B cell (primary cell): ENCODE measurements at regions not wholly inside any gene's neighbourhood (a gene's known extent, or its start where the extent isn't known, plus 50 kb on each side); places are given as distances from the start of the nearest gene placed in this dataset.
A peak's percentile ranks its signal among the peaks of the same experiment; 100 is the strongest.

ENCODE experiments used
- ATAC-seq: fragments of 200-7000 bp; cut with Tn5 transposase; one replicate; pipeline ENCODE4 v1.10.0; 2021; ENCODE audit warnings: low read depth, mild to moderate bottlenecking, moderate number of reproducible peaks, moderate library complexity
- CTCF ChIA-PET: fragments of 350-600 bp; sonication (Branson Sonifier 250); formaldehyde crosslinking; loops from one replicate; lab custom pipeline; 2021; ENCODE audit warnings: antibody characterized with exemption, inconsistent platforms; lab: Charles Lee
- POLR2A ChIA-PET: fragments of 350-600 bp; sonication (Branson Sonifier 250); formaldehyde crosslinking; loops from one replicate; lab custom pipeline; 2021; ENCODE audit warnings: antibody characterized with exemption; lab: Charles Lee
- DNase-seq: peaks from one replicate; pipeline ENCODE4 v3.0.0; 2013
- H2AFZ ChIP-seq: 2 replicates; pipeline ENCODE4 v1.6.1; 2012; ENCODE audit warnings: mild to moderate bottlenecking, low read depth, low read length; ENCODE audit not compliant: insufficient read depth, poor library complexity, severe bottlenecking
- H3K27ac ChIP-seq, 2 donors: 1 replicate in 1 of 2; 2 replicates in 1 of 2; pipeline ENCODE4 v1.5.1; 2012 to 2013; ENCODE audit warnings: low read length in 2 of 2, mild to moderate bottlenecking in 2 of 2, moderate library complexity in 1 of 2
- H3K27me3 ChIP-seq, 4 experiments: fragments of 200-600 bp in 1 of 4; sonication (generic) in 1 of 4; replicated peaks in 1 of 4; 1 replicate in 2 of 4; 2 replicates in 2 of 4; pipeline versions ENCODE4 v1.6.1 to v1.7.0; 2013 to 2016; ENCODE audit warnings: low read length in 3 of 4, mild to moderate bottlenecking in 2 of 4, mixed read lengths in 1 of 4, moderate library complexity in 1 of 4; ENCODE audit not compliant: insufficient read depth in 4 of 4, control insufficient read depth in 3 of 4; ENCODE audit errors: control extremely low read depth in 1 of 4
- H3K36me3 ChIP-seq, 2 experiments: replicated peaks in 1 of 2; 1 replicate in 1 of 2; 2 replicates in 1 of 2; pipeline versions ENCODE4 v1.6.1 to v1.7.1; 2013; ENCODE audit warnings: low read length in 1 of 2; ENCODE audit not compliant: insufficient read depth in 2 of 2, control insufficient read depth in 1 of 2; ENCODE audit errors: control extremely low read depth in 1 of 2, extremely low read depth in 1 of 2
- H3K4me1 ChIP-seq, 2 donors: fragments of 200-600 bp in 1 of 2; sonication (generic) in 1 of 2; 1 replicate in 1 of 2; 2 replicates in 1 of 2; pipeline versions ENCODE4 v1.5.1 to v1.6.1; 2013 to 2017; ENCODE audit warnings: low read length in 2 of 2; ENCODE audit not compliant: control insufficient read depth in 2 of 2, insufficient read depth in 2 of 2
- H3K4me2 ChIP-seq: replicated peaks from 2 replicates; pipeline ENCODE3; 2012; ENCODE audit warnings: mild to moderate bottlenecking, low read depth, low read length; ENCODE audit not compliant: poor library complexity, severe bottlenecking
- H3K4me3 ChIP-seq, 5 experiments: fragments of 200-600 bp in 1 of 5; sonication (generic) in 1 of 5; 1 replicate in 3 of 5; 2 replicates in 2 of 5; pipeline versions ENCODE4 v1.5.1 to v1.7.0; 2011 to 2016; ENCODE audit warnings: low read length in 4 of 5, mild to moderate bottlenecking in 4 of 5, low read depth in 2 of 5, control low read depth in 1 of 5, moderate library complexity in 1 of 5; ENCODE audit not compliant: insufficient read depth in 1 of 5; ENCODE audit errors: control extremely low read depth in 1 of 5, extremely low read depth in 1 of 5
- H3K79me2 ChIP-seq: fragments of 200-600 bp; sonication (generic); one replicate; pipeline ENCODE4 v1.6.0; 2016; ENCODE audit warnings: low read length; ENCODE audit not compliant: control insufficient read depth, insufficient read depth
- H3K9ac ChIP-seq: fragments of 200-600 bp; sonication (generic); 2 replicates; pipeline ENCODE4 v1.6.1; 2017; ENCODE audit warnings: mild to moderate bottlenecking, low read length, moderate library complexity
- H3K9me3 ChIP-seq, 3 donors: one replicate each; pipeline versions ENCODE4 v1.6.1 to v1.7.1; 2013; ENCODE audit warnings: low read length in 2 of 3; ENCODE audit not compliant: control insufficient read depth in 2 of 3, insufficient read depth in 1 of 3; ENCODE audit errors: control extremely low read depth in 1 of 3
- H4K20me1 ChIP-seq: 2 replicates; pipeline ENCODE4 v1.6.0; 2012; ENCODE audit warnings: mild to moderate bottlenecking, low read length; ENCODE audit not compliant: insufficient read depth, control insufficient read depth, poor library complexity, severe bottlenecking
- H3K27ac Mint-ChIP-seq: one replicate; pipeline ENCODE4 v1.8.0; 2021; ENCODE audit warnings: mixed read lengths
- H3K27me3 Mint-ChIP-seq: one replicate; pipeline ENCODE4 v1.8.0; 2021; ENCODE audit warnings: mixed read lengths
- H3K4me1 Mint-ChIP-seq: one replicate; pipeline ENCODE4 v1.8.0; 2021; ENCODE audit warnings: mixed read lengths
- H3K4me3 Mint-ChIP-seq: one replicate; pipeline ENCODE4 v1.8.0; 2021; ENCODE audit warnings: mixed read lengths
- H3K9me3 Mint-ChIP-seq: one replicate; pipeline ENCODE4 v1.8.0; 2022; ENCODE audit warnings: mixed read lengths; ENCODE audit not compliant: insufficient read depth
- EZH2 ChIP-seq: IDR thresholded peaks from 2 replicates; pipeline ENCODE4 v1.6.1; 2012; ENCODE audit warnings: borderline replicate concordance, low read depth, mild to moderate bottlenecking, moderate library complexity, low read length; ENCODE audit not compliant: insufficient read depth, poor library complexity, severe bottlenecking
- WGBS: methylation state at CpG from one replicate; pipeline ENCODE4 v1.1.5; 2013; ENCODE audit warnings: missing lambda C conversion rate; ENCODE audit not compliant: insufficient coverage; 5-methylcytosine and 5-hydroxymethylcytosine counted together
- intact Hi-C: fragments of 100-400 bp; cut with micrococcal nuclease; formaldehyde crosslinking; loops from one replicate; pipeline ENCODE4 v1.10.0; 2022
- TF ChIP-seq, protein P1 (sequence below): fragments of 200-600 bp; IDR thresholded peaks from one replicate; pipeline ENCODE4 v1.8.0; 2022; ENCODE audit warnings: antibody characterized with exemption, mild to moderate bottlenecking

DNA sequence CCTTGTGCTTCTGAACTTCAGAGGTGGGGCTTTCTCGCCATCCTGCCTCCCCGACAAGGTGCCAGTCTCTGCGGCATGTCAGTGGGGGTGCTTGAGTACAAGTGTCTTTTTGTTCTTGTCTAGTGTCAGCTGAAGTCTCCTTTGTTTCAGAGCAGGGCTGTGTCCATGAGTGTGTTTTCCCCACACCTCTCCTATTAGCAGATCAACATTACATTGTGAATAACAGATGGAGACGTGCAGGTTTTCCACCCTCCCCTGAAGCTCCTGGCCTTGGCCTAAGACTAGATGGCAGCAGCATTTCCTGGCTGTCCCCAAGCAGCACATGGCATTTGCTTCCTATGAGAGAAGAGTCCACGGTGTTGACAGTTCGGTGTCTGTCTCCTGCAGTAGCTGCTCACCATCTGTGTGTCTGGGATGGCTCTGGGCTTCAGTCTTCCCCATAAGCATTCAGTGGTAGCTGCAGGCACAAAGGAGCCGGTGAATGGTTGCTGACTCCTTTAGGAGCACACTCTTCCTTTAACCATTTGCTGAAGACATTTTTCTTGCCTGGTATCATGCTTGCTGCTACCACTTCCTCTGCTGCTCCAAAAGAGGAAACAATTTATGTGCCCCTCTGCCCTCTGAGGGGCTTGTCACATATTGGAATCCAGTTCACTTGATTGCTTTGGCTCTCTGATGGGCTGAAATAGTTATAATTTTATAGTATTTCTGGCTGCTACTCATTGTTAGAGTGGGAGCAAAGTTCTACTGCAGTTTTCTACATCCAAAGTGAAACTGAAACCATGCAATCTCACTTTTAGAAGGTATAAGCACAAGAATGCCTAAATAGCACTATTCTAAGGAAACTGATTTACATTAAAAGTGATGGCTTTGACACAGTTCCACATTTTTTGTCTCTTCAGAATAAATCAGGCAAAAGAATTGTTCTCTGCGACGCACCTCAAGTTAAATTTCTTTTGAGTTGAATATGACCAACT, 913.0 kb downstream of the C6orf118 start:
- Histone ChIP-seq H3K36me3 (no peaks in the 10 kb centered on the region), H4K20me1 (no peaks in the 10 kb centered on the region), H3K79me2 (no peaks in the 10 kb centered on the region), H3K27ac (no peak overlapping the region), H3K9me3 (peaks cover 0 to 4% (median 0%) of the 10 kb centered on the region in 3 donors), H3K4me2 (peak overlapping the region; percentile 6), H3K4me1 (no peaks in the 10 kb centered on the region), H2AFZ (no peak overlapping the region), H3K4me3 (no peak overlapping the region), H3K9ac (no peak overlapping the region), H3K27me3 (no peaks in the 10 kb centered on the region)
- intact Hi-C loops = no loop called here
- CTCF ChIA-PET = no interaction called here
- Mint-ChIP-seq H3K4me1 (no peaks in the 10 kb centered on the region), H3K9me3 (no peaks in the 10 kb centered on the region), H3K27ac (no peak overlapping the region), H3K4me3 (no peak overlapping the region), H3K27me3 (no peaks in the 10 kb centered on the region)
- POLR2A ChIA-PET = no interaction called here
- no peak for DNase-seq
- TF ChIP-seq, protein P1, sequence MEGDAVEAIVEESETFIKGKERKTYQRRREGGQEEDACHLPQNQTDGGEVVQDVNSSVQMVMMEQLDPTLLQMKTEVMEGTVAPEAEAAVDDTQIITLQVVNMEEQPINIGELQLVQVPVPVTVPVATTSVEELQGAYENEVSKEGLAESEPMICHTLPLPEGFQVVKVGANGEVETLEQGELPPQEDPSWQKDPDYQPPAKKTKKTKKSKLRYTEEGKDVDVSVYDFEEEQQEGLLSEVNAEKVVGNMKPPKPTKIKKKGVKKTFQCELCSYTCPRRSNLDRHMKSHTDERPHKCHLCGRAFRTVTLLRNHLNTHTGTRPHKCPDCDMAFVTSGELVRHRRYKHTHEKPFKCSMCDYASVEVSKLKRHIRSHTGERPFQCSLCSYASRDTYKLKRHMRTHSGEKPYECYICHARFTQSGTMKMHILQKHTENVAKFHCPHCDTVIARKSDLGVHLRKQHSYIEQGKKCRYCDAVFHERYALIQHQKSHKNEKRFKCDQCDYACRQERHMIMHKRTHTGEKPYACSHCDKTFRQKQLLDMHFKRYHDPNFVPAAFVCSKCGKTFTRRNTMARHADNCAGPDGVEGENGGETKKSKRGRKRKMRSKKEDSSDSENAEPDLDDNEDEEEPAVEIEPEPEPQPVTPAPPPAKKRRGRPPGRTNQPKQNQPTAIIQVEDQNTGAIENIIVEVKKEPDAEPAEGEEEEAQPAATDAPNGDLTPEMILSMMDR = no peak
- no peak for TF ChIP-seq EZH2
- 76% methylated on average over 5 of the region's 9 CpGs for WGBS
- ATAC-seq = no peak

GRCh38 chr6:164379795-164380194, 929.6 kb downstream of the C6orf118 start:
- Histone ChIP-seq H3K36me3 (no peaks in the 10 kb centered on the region), H3K27me3 (no peaks in the 10 kb centered on the region), H3K79me2 (no peaks in the 10 kb centered on the region), H3K27ac (no peak overlapping the region), H4K20me1 (no peaks in the 10 kb centered on the region), H3K9me3 (no peaks in the 10 kb centered on the region), H2AFZ (no peak overlapping the region), H3K4me2 (no peak overlapping the region), H3K9ac (no peak overlapping the region), H3K4me1 (no peaks in the 10 kb centered on the region), H3K4me3 (no peak overlapping the region)
- no CpG with 5 or more reads among the region's 1 CpG for WGBS
- POLR2A ChIA-PET = no interaction called here
- Mint-ChIP-seq H3K27me3 (no peaks in the 10 kb centered on the region), H3K9me3 (peaks cover 13% of the 10 kb centered on the region), H3K4me3 (no peak overlapping the region), H3K4me1 (no peaks in the 10 kb centered on the region), H3K27ac (no peak overlapping the region)
- no peak for DNase-seq
- no peak for ATAC-seq
- TF ChIP-seq EZH2 = no peak
- TF ChIP-seq, protein P1 = no peak
- CTCF ChIA-PET = no interaction called here
- intact Hi-C loops = no loop called here
